Astrocyte (in vitro differentiated cells and primary cell): ENCODE measurements at regions not wholly inside any gene's neighbourhood (a gene's known extent, or its start where the extent isn't known, plus 50 kb on each side); places are given as distances from the start of the nearest gene placed in this dataset.

Experiments used
- DNase-seq: peaks from one replicate; pipeline ENCODE4 v3.0.0-alpha.2; 2010; ENCODE audit warnings: low read depth
- FAIRE-seq: peaks from 2 replicates; lab custom pipeline; 2011; peaks lifted over from hg19 to GRCh38; lab: Jason Lieb, UNC
- H2AFZ ChIP-seq: 2 replicates; pipeline ENCODE4 v1.6.0; 2012; ENCODE audit warnings: low read depth, low read length, inconsistent platforms
- H3K27ac ChIP-seq: 2 replicates; pipeline ENCODE4 v1.5.1; 2011; ENCODE audit warnings: low read depth, low read length, inconsistent platforms
- H3K27me3 ChIP-seq: 2 replicates; pipeline ENCODE4 v1.6.0; 2011; ENCODE audit warnings: low read length, inconsistent platforms; ENCODE audit not compliant: insufficient read depth
- H3K36me3 ChIP-seq: 2 replicates; pipeline ENCODE4 v1.5.1; 2011; ENCODE audit warnings: low read length, inconsistent platforms; ENCODE audit not compliant: insufficient read depth
- H3K4me1 ChIP-seq: 2 replicates; pipeline ENCODE4 v1.5.1; 2011; ENCODE audit warnings: low read length, inconsistent platforms; ENCODE audit not compliant: insufficient read depth
- H3K4me2 ChIP-seq: 2 replicates; pipeline ENCODE4 v1.6.0; 2012; ENCODE audit warnings: low read length, inconsistent platforms
- H3K4me3 ChIP-seq: 2 replicates; pipeline ENCODE4 v1.5.1; 2011; ENCODE audit warnings: low read depth, mild to moderate bottlenecking, low read length, inconsistent platforms; ENCODE audit not compliant: insufficient read depth
- H3K79me2 ChIP-seq: 2 replicates; pipeline ENCODE4 v1.6.0; 2012; ENCODE audit warnings: mild to moderate bottlenecking, low read length, inconsistent platforms; ENCODE audit not compliant: insufficient read depth
- H3K9ac ChIP-seq: 2 replicates; pipeline ENCODE4 v1.6.0; 2012; ENCODE audit warnings: mild to moderate bottlenecking, low read length, inconsistent platforms
- H3K9me3 ChIP-seq: 2 replicates; pipeline ENCODE4 v1.5.1; 2012; ENCODE audit warnings: low read depth, mild to moderate bottlenecking, low read length, inconsistent platforms; ENCODE audit not compliant: insufficient read depth
- H4K20me1 ChIP-seq: 2 replicates; pipeline ENCODE4 v1.6.0; 2012; ENCODE audit warnings: low read length, inconsistent platforms; ENCODE audit not compliant: insufficient read depth
- H3K27ac Mint-ChIP-seq: one replicate; pipeline ENCODE4 v1.8.0; 2021; ENCODE audit warnings: mild to moderate bottlenecking, mixed read lengths; ENCODE audit not compliant: unreplicated experiment
- H3K27me3 Mint-ChIP-seq: one replicate; pipeline ENCODE4 v1.8.0; 2021; ENCODE audit warnings: low read depth, mixed read lengths; ENCODE audit not compliant: unreplicated experiment
- H3K36me3 Mint-ChIP-seq: one replicate; pipeline ENCODE4 v1.8.0; 2021; ENCODE audit warnings: low read depth, mixed read lengths; ENCODE audit not compliant: unreplicated experiment
- H3K4me1 Mint-ChIP-seq: one replicate; pipeline ENCODE4 v1.8.0; 2021; ENCODE audit warnings: low read depth, mixed read lengths; ENCODE audit not compliant: unreplicated experiment
- H3K4me3 Mint-ChIP-seq: one replicate; pipeline ENCODE4 v1.8.0; 2021; ENCODE audit warnings: mild to moderate bottlenecking, moderate library complexity, mixed read lengths; ENCODE audit not compliant: unreplicated experiment
- H3K9me3 Mint-ChIP-seq: one replicate; pipeline ENCODE4 v1.8.0; 2021; ENCODE audit warnings: mild to moderate bottlenecking, mixed read lengths; ENCODE audit not compliant: unreplicated experiment
- EZH2 ChIP-seq: IDR thresholded peaks from 2 replicates; pipeline ENCODE4 v1.6.1; 2012; ENCODE audit warnings: mild to moderate bottlenecking, low read length, inconsistent platforms; ENCODE audit not compliant: insufficient read depth
- TF ChIP-seq, protein P1 (sequence below): IDR thresholded peaks from 2 replicates; pipeline ENCODE4 v1.5.1; 2011; ENCODE audit warnings: low read depth, mild to moderate bottlenecking, inconsistent platforms, low read length, moderate library complexity; ENCODE audit not compliant: insufficient read depth

- no peaks in the 10 kb centered on the region for H3K4me1 ChIP-seq
- no peak overlapping the region for H3K4me2 ChIP-seq
- no peak overlapping the region for H3K27ac Mint-ChIP-seq
- H3K27ac ChIP-seq, result no peak overlapping the region
- no peak overlapping the region for H3K4me3 ChIP-seq
- no peaks in the 10 kb centered on the region for H3K27me3 Mint-ChIP-seq
- peaks cover 2% of the 10 kb centered on the region for H3K9me3 Mint-ChIP-seq
- TF ChIP-seq, protein P1, sequence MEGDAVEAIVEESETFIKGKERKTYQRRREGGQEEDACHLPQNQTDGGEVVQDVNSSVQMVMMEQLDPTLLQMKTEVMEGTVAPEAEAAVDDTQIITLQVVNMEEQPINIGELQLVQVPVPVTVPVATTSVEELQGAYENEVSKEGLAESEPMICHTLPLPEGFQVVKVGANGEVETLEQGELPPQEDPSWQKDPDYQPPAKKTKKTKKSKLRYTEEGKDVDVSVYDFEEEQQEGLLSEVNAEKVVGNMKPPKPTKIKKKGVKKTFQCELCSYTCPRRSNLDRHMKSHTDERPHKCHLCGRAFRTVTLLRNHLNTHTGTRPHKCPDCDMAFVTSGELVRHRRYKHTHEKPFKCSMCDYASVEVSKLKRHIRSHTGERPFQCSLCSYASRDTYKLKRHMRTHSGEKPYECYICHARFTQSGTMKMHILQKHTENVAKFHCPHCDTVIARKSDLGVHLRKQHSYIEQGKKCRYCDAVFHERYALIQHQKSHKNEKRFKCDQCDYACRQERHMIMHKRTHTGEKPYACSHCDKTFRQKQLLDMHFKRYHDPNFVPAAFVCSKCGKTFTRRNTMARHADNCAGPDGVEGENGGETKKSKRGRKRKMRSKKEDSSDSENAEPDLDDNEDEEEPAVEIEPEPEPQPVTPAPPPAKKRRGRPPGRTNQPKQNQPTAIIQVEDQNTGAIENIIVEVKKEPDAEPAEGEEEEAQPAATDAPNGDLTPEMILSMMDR, result no peak
- TF ChIP-seq EZH2, result no peak
- no peaks in the 10 kb centered on the region for H3K79me2 ChIP-seq
- DNase-seq (no peak), FAIRE-seq (no peak)
- H3K4me3 Mint-ChIP-seq, result no peak overlapping the region
- no peaks in the 10 kb centered on the region for H3K27me3 ChIP-seq
- H4K20me1 ChIP-seq, result no peaks in the 10 kb centered on the region
- H2AFZ ChIP-seq, result no peak overlapping the region
- H3K9ac ChIP-seq, result no peak overlapping the region
- no peaks in the 10 kb centered on the region for H3K36me3 ChIP-seq
- H3K9me3 ChIP-seq, result peaks cover 3% of the 10 kb centered on the region
- no peaks in the 10 kb centered on the region for H3K36me3 Mint-ChIP-seq
- H3K4me1 Mint-ChIP-seq, result no peaks in the 10 kb centered on the region
Measured at GRCh38 chr15:91374336-91374735, 274.3 kb downstream of the SV2B start.

DNA sequence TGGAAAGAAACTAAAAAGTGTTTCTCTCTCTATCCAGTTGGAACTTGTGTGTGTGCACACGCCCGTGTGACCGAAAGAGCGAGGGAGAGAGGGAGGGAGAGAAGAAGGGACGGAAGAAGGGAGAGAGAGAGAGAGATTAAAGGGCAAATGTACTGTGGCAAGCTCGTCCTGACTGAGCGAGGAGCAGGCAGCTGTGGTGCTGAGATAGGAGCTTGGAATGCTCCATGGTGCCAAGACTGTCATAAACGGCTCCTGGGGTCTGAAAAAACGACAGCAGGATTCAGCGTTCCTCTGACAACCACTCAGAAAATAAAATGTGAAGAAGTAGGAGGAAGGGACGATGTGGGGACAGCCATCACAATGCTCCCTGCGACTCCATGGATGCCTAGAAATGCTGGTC lies 276.0 kb downstream of the SV2B start:
- no peaks in the 10 kb centered on the region for H3K79me2 ChIP-seq
- Mint-ChIP-seq H3K27me3 (no peaks in the 10 kb centered on the region), H3K4me1 (no peaks in the 10 kb centered on the region), H3K9me3 (peaks cover 2% of the 10 kb centered on the region), H3K27ac (no peak overlapping the region), H3K36me3 (no peaks in the 10 kb centered on the region), H3K4me3 (no peak overlapping the region)
- H3K4me2 ChIP-seq, result no peak overlapping the region
- no peak overlapping the region for H2AFZ ChIP-seq
- TF ChIP-seq EZH2, result no peak
- TF ChIP-seq, protein P1, result no peak
- H3K9ac ChIP-seq, result no peak overlapping the region
- H3K4me3 ChIP-seq, result no peak overlapping the region
- no peaks in the 10 kb centered on the region for H3K27me3 ChIP-seq
- FAIRE-seq (no peak), DNase-seq (peak; percentile 30)
- peaks cover 3% of the 10 kb centered on the region for H3K9me3 ChIP-seq
- H3K27ac ChIP-seq, result no peak overlapping the region
- H3K36me3 ChIP-seq, result no peaks in the 10 kb centered on the region
- no peaks in the 10 kb centered on the region for H4K20me1 ChIP-seq
- no peaks in the 10 kb centered on the region for H3K4me1 ChIP-seq

- H3K9me3 ChIP-seq, result no peaks in the 10 kb centered on the region
- Mint-ChIP-seq H3K27me3 (no peaks in the 10 kb centered on the region), H3K9me3 (no peaks in the 10 kb centered on the region), H3K4me1 (no peaks in the 10 kb centered on the region), H3K4me3 (no peak overlapping the region), H3K36me3 (no peaks in the 10 kb centered on the region), H3K27ac (no peak overlapping the region)
- H2AFZ ChIP-seq, result no peak overlapping the region
- no peak for TF ChIP-seq EZH2
- TF ChIP-seq, protein P1, result no peak
- H3K36me3 ChIP-seq, result no peaks in the 10 kb centered on the region
- no peaks in the 10 kb centered on the region for H3K79me2 ChIP-seq
- H4K20me1 ChIP-seq, result no peaks in the 10 kb centered on the region
- no peak overlapping the region for H3K4me2 ChIP-seq
- DNase-seq (no peak), FAIRE-seq (no peak)
- no peaks in the 10 kb centered on the region for H3K27me3 ChIP-seq
- no peak overlapping the region for H3K27ac ChIP-seq
- no peak overlapping the region for H3K9ac ChIP-seq
- no peak overlapping the region for H3K4me3 ChIP-seq
- peaks cover 5% of the 10 kb centered on the region for H3K4me1 ChIP-seq
Measured at GRCh38 chr15:91380114-91380513, 280.1 kb downstream of the SV2B start.
